Progenitor cell of endocrine pancreas (in vitro differentiated cells): ENCODE measurements at regions not wholly inside any gene's neighbourhood (a gene's known extent, or its start where the extent isn't known, plus 50 kb on each side); places are given as distances from the start of the nearest gene placed in this dataset.

Source experiments
- DNase-seq: peaks from one replicate; pipeline ENCODE4 v3.0.0; 2021; ENCODE audit warnings: low spot score; ENCODE audit not compliant: unreplicated experiment
- H3K27ac Mint-ChIP-seq: 2 replicates; pipeline ENCODE4 v1.8.0; 2021; ENCODE audit warnings: mild to moderate bottlenecking, moderate library complexity, mixed read lengths
- H3K27me3 Mint-ChIP-seq: 2 replicates; pipeline ENCODE4 v1.8.0; 2021; ENCODE audit warnings: mixed read lengths
- H3K36me3 Mint-ChIP-seq: 2 replicates; pipeline ENCODE4 v1.8.0; 2022; ENCODE audit warnings: mixed read lengths; ENCODE audit not compliant: insufficient read depth
- H3K4me1 Mint-ChIP-seq: 2 replicates; pipeline ENCODE4 v1.8.0; 2021; ENCODE audit warnings: low read depth, mixed read lengths
- H3K4me3 Mint-ChIP-seq: 2 replicates; pipeline ENCODE4 v1.8.0; 2021; ENCODE audit warnings: low read depth, mild to moderate bottlenecking, moderate library complexity, mixed read lengths
- H3K9me3 Mint-ChIP-seq: 2 replicates; pipeline ENCODE4 v1.8.0; 2021; ENCODE audit warnings: low read depth, mixed read lengths
- TF ChIP-seq, protein P1 (sequence below): fragments of 200-600 bp; sonication (generic); IDR thresholded peaks from one replicate; pipeline ENCODE4 v1.5.0; 2021; ENCODE audit warnings: antibody characterized with exemption, mild to moderate bottlenecking; ENCODE audit not compliant: unreplicated experiment

DNA sequence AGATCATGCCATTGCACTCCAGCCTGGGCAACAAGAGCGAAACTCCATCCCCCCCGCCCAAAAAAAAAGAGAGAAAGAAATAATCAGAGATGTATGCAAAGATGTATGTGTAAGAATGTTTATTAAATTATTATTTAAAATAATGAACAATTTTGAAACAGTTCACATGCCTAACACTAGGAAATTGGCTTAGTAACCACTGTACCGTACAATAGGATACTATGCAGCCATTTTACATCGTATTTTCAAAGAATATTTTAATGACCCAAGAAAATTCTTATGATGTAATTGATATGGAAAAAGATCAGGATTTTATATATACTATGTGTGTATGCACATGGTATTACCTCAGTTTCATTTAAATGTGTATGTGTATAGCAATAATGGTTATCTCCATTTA is 190.5 kb downstream of the ZFP36L2 start:
- H3K4me1 Mint-ChIP-seq, result peaks cover 26% of the 10 kb centered on the region
- H3K27me3 Mint-ChIP-seq, result peaks cover 2% of the 10 kb centered on the region
- TF ChIP-seq, protein P1, sequence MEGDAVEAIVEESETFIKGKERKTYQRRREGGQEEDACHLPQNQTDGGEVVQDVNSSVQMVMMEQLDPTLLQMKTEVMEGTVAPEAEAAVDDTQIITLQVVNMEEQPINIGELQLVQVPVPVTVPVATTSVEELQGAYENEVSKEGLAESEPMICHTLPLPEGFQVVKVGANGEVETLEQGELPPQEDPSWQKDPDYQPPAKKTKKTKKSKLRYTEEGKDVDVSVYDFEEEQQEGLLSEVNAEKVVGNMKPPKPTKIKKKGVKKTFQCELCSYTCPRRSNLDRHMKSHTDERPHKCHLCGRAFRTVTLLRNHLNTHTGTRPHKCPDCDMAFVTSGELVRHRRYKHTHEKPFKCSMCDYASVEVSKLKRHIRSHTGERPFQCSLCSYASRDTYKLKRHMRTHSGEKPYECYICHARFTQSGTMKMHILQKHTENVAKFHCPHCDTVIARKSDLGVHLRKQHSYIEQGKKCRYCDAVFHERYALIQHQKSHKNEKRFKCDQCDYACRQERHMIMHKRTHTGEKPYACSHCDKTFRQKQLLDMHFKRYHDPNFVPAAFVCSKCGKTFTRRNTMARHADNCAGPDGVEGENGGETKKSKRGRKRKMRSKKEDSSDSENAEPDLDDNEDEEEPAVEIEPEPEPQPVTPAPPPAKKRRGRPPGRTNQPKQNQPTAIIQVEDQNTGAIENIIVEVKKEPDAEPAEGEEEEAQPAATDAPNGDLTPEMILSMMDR, result no peak
- no peak for DNase-seq
- H3K9me3 Mint-ChIP-seq, result no peaks in the 10 kb centered on the region
- H3K27ac Mint-ChIP-seq, result no peak overlapping the region
- no peak overlapping the region for H3K4me3 Mint-ChIP-seq
- H3K36me3 Mint-ChIP-seq, result no peaks in the 10 kb centered on the region

DNA sequence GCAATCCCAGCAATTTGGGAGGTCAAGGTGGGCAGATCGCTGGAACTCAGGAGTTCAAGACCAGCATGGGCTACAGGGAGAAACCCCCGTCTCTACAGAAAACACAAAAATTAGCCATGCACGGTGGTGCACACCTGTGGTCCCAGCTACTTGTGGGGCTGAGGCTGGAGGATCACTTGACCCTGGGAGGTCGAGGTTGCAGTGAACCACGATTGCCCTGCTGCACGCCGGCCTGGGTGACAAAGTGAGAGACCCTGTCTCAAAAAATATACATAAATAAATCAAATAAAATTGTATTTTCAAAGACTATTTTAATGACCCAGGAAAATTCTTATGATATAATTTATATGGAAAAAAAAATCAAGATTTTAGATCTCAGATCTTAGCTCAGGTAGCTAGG is 191.5 kb downstream of the ZFP36L2 start:
- TF ChIP-seq, protein P1, result no peak
- DNase-seq, result no peak
- Mint-ChIP-seq H3K4me1 (peaks cover 18% of the 10 kb centered on the region), H3K27ac (no peak overlapping the region), H3K9me3 (no peaks in the 10 kb centered on the region), H3K36me3 (no peaks in the 10 kb centered on the region), H3K27me3 (peaks cover 2% of the 10 kb centered on the region), H3K4me3 (no peak overlapping the region)

DNA sequence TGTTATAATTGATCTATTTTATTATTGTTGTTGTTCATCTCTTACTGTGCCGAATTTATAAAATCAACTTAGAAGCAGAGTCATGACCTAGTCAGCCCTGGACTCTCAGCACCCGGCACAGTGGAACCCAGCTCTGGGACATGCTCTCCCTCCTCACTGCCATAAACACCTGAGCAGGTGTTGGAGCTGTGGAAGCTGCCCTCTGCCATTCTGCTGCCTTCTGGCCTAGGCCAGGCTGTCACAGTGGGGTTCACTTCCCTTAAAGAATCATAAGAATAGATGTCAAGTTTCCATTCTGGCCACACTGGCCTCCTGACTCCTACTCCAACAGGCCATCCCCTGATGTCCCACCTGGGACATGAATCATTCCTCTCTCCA is 192.2 kb downstream of the ZFP36L2 start:
- Mint-ChIP-seq H3K9me3 (no peaks in the 10 kb centered on the region), H3K4me1 (peaks cover 17% of the 10 kb centered on the region), H3K27me3 (peaks cover 2% of the 10 kb centered on the region), H3K36me3 (no peaks in the 10 kb centered on the region), H3K27ac (no peak overlapping the region), H3K4me3 (no peak overlapping the region)
- no peak for DNase-seq
- TF ChIP-seq, protein P1, result no peak

DNA sequence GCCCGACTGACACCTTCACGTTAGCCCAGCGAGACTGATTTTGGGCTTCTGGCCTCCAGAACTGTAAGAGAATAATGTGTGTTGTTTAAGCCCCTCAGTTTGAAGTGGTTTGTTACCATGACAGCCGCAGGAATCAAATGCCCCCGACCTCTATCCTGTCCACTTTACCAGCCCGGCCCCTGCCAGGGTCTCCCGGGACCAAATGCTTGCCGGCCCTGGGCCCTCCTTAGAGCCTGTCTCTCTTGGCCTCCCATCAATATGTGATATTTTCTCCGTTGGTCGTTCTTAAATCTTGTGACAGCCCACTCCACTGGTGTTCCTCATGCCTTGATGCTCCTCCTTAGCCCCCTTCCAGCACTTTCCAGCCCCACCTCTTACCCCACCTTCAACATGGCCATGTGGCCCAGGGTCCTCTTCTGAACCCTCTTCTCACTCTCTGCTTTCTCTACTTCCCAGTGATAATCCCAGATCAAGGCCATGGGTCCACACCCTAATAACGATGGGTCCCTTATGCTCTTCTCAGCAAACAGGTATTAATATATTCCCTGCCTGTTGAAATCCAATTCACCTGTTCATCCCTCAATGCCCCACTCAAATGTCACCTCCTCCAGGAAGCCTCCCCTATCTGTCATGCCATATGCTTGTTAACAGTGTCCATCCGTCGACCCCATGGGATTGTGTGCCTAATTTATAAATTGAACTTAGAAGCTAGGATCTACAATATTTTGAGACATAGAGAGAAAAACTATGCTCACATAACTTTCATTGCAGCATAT is 192.8 kb downstream of the ZFP36L2 start:
- Mint-ChIP-seq H3K9me3 (no peaks in the 10 kb centered on the region), H3K36me3 (no peaks in the 10 kb centered on the region), H3K27me3 (peaks cover 2% of the 10 kb centered on the region), H3K4me1 (peaks cover 13% of the 10 kb centered on the region), H3K4me3 (no peak overlapping the region), H3K27ac (no peak overlapping the region)
- TF ChIP-seq, protein P1, result no peak
- no peak for DNase-seq

DNA sequence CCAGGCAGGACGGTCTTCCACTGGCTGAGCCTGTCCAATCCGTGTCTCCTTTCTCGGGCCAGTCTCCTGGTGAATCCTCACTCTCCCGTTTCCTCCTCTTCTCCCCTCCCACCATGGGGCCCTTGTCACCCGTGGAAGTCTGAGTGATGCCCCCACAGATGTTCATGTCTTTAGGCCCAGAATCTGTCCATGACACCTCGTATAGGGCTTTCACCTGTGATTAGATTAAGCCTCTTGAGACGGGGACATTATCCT is 193.5 kb downstream of the ZFP36L2 start:
- Mint-ChIP-seq H3K36me3 (no peaks in the 10 kb centered on the region), H3K27ac (no peak overlapping the region), H3K27me3 (peaks cover 2% of the 10 kb centered on the region), H3K4me1 (peaks cover 6% of the 10 kb centered on the region), H3K4me3 (no peak overlapping the region), H3K9me3 (no peaks in the 10 kb centered on the region)
- DNase-seq, result no peak
- TF ChIP-seq, protein P1, result no peak
